ENCODE measurements at regions not wholly inside any gene's neighbourhood (a gene's known extent, or its start where the extent isn't known, plus 50 kb on each side); places are given as distances from the start of the nearest gene placed in this dataset.

DNA sequence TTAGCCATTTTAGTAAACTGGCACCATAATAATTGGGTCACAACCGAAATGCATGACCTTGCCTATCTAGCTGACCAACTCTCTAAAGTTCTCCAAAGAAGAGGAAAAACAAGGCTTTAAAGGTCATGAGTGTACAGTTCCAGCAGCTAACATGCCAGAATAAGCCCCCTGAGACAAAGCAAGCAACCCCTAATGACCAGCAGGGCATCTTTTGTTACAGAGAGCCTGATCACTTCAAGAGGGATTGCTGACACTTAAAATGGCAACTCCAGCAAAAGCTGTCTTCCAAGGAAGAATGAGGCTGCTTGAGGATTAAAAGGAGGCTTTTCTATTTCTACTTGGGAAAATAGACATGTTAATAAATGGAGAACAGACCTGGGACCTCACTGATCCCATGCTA is 213.6 kb downstream of the CDC14C start:
- H3K4me1 Mint-ChIP-seq = peaks cover 3% of the 10 kb centered on the region
- no peaks in the 10 kb centered on the region for H3K36me3 Mint-ChIP-seq
- no peak for DNase-seq (ENCODE audit: low spot score in 2 of 2, unreplicated experiment in 2 of 2)

GRCh38 chr7:49150486-49150885 is 226.1 kb downstream of the CDC14C start:
- Mint-ChIP-seq H3K4me1 (peaks cover 3% of the 10 kb centered on the region), H3K4me3 (no peak overlapping the region), H3K9me3 (peaks cover 19% of the 10 kb centered on the region), H3K27ac (no peak overlapping the region), H3K27me3 (ENCODE audit: low read depth) (peaks cover 3% of the 10 kb centered on the region), H3K36me3 (no peaks in the 10 kb centered on the region)
- no peak for DNase-seq (ENCODE audit: low spot score in 2 of 2, unreplicated experiment in 2 of 2)
- TF ChIP-seq, protein P1, sequence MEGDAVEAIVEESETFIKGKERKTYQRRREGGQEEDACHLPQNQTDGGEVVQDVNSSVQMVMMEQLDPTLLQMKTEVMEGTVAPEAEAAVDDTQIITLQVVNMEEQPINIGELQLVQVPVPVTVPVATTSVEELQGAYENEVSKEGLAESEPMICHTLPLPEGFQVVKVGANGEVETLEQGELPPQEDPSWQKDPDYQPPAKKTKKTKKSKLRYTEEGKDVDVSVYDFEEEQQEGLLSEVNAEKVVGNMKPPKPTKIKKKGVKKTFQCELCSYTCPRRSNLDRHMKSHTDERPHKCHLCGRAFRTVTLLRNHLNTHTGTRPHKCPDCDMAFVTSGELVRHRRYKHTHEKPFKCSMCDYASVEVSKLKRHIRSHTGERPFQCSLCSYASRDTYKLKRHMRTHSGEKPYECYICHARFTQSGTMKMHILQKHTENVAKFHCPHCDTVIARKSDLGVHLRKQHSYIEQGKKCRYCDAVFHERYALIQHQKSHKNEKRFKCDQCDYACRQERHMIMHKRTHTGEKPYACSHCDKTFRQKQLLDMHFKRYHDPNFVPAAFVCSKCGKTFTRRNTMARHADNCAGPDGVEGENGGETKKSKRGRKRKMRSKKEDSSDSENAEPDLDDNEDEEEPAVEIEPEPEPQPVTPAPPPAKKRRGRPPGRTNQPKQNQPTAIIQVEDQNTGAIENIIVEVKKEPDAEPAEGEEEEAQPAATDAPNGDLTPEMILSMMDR (IDR thresholded peaks at IDR 0.05; ENCODE audit: unreplicated experiment) = no peak

More for the DNA sequence above, 213.6 kb downstream of the CDC14C start:
- H3K4me3 Mint-ChIP-seq = no peak overlapping the region
- TF ChIP-seq, protein P1 (IDR thresholded peaks at IDR 0.05; ENCODE audit: unreplicated experiment) = no peak
- H3K27ac Mint-ChIP-seq = no peak overlapping the region
- H3K27me3 Mint-ChIP-seq (ENCODE audit: low read depth) = peaks cover 3% of the 10 kb centered on the region
- peaks cover 3% of the 10 kb centered on the region for H3K9me3 Mint-ChIP-seq

- Mint-ChIP-seq H3K27me3 (ENCODE audit: low read depth) (peaks cover 3% of the 10 kb centered on the region), H3K4me1 (peaks cover 3% of the 10 kb centered on the region), H3K9me3 (peaks cover 14% of the 10 kb centered on the region), H3K4me3 (no peak overlapping the region), H3K27ac (no peak overlapping the region), H3K36me3 (no peaks in the 10 kb centered on the region)
- TF ChIP-seq, protein P1 (IDR thresholded peaks at IDR 0.05; ENCODE audit: unreplicated experiment) = no peak
- no peak for DNase-seq (ENCODE audit: low spot score in 2 of 2, unreplicated experiment in 2 of 2)
Measured at GRCh38 chr7:49151146-49151545, 226.8 kb downstream of the CDC14C start.

DNA sequence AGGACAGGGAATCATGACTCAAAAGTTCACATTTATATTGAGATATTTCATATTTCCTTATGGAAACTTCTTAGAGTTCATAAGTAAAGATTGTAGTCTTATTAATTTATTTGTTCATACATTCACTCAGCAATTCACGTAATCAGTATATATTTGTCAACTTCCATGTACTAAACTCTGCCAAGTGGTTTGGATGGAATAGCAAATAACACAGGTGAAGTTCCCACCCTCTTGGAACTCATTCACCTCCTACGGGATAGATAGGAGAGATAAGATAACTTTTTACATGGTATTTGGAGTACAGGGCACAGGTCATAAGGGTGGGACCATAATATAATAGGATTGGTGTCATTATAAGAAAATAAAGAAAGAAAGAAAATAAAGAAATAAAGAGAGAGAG is 234.0 kb downstream of the CDC14C start:
- TF ChIP-seq, protein P1 (IDR thresholded peaks at IDR 0.05; ENCODE audit: unreplicated experiment) = no peak
- DNase-seq (ENCODE audit: low spot score in 2 of 2, unreplicated experiment in 2 of 2) = no peak
- no peaks in the 10 kb centered on the region for H3K27me3 Mint-ChIP-seq (ENCODE audit: low read depth)
- H3K4me3 Mint-ChIP-seq = no peak overlapping the region
- no peak overlapping the region for H3K27ac Mint-ChIP-seq
- H3K9me3 Mint-ChIP-seq = peaks cover 3% of the 10 kb centered on the region
- peaks cover 4% of the 10 kb centered on the region for H3K4me1 Mint-ChIP-seq
- no peaks in the 10 kb centered on the region for H3K36me3 Mint-ChIP-seq

DNA sequence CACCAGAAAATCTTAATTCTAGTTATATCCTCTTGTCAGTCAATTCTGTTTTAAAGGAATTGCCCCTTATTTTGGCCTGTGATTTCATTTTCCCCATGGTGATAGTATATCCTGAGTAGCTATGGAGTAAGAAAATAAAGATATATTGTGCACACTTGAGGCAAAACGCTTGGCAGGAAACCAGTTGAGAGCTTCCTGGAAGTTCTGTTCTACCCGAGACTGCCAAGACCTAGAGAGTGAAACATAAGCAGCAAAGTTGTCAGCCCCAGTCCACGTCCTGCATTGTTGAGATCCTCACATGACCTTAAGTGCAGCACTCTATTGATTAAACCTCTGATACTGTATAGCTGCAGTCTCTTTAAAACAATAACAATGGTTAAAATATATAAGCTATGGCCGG is 235.2 kb downstream of the CDC14C start:
- DNase-seq (ENCODE audit: low spot score in 2 of 2, unreplicated experiment in 2 of 2) = no peak
- TF ChIP-seq, protein P1 (IDR thresholded peaks at IDR 0.05; ENCODE audit: unreplicated experiment) = no peak
- H3K9me3 Mint-ChIP-seq = peaks cover 3% of the 10 kb centered on the region
- H3K4me1 Mint-ChIP-seq = peaks cover 4% of the 10 kb centered on the region
- no peak overlapping the region for H3K4me3 Mint-ChIP-seq
- no peak overlapping the region for H3K27ac Mint-ChIP-seq
- H3K27me3 Mint-ChIP-seq (ENCODE audit: low read depth) = no peaks in the 10 kb centered on the region
- no peaks in the 10 kb centered on the region for H3K36me3 Mint-ChIP-seq

- TF ChIP-seq, protein P1 (IDR thresholded peaks at IDR 0.05; ENCODE audit: unreplicated experiment) = no peak
- DNase-seq (ENCODE audit: low spot score in 2 of 2, unreplicated experiment in 2 of 2) = no peak
- Mint-ChIP-seq H3K4me3 (no peak overlapping the region), H3K4me1 (peaks cover 4% of the 10 kb centered on the region), H3K27ac (no peak overlapping the region), H3K27me3 (ENCODE audit: low read depth) (no peaks in the 10 kb centered on the region), H3K36me3 (no peaks in the 10 kb centered on the region), H3K9me3 (peaks cover 3% of the 10 kb centered on the region)
Measured at GRCh38 chr7:49166441-49166840, 242.1 kb downstream of the CDC14C start.

All from mesothelial cell of epicardium (in vitro differentiated cells).